ENCODE measurements at regions not wholly inside any gene's neighbourhood (a gene's known extent, or its start where the extent isn't known, plus 50 kb on each side); places are given as distances from the start of the nearest gene placed in this dataset.

GRCh38 chr1:87595384-87595781 lies 266.7 kb downstream of the LMO4 start:
- H3K9ac ChIP-seq (ENCODE audit: low read depth in 1 of 3, low read length in 3 of 3), result no peak overlapping the region

DNA sequence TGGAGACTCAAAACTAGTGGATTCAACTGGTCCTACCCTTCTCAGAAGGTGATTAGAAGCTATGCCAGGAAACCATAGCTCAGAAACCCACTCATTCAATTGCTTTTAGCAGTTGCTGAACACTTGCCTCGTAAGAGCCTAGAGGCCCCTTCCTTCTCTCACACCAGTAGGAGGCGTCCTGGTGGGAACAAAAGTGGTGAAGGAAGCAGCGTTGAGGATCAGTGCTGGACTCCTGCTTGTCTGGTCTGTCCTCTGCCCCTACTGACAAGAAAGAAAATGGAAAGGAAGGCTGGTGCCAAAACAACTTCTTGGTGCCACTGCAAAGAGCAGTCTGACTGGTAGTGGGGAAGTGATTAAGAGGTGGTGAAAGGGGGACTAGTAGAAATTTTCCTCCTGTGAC lies 269.7 kb downstream of the LMO4 start:
- no peaks in the 10 kb centered on the region for H3K27me3 ChIP-seq (ENCODE audit: control insufficient read depth in 3 of 3, insufficient read depth in 3 of 3, low read length in 3 of 3)

More at GRCh38 chr1:87595384-87595781, 266.7 kb downstream of the LMO4 start:
- Histone ChIP-seq H3K27me3 (ENCODE audit: control insufficient read depth in 3 of 3, insufficient read depth in 3 of 3, low read length in 3 of 3) (no peaks in the 10 kb centered on the region), H3K9me3 (ENCODE audit: control insufficient read depth in 3 of 3, low read length in 3 of 3) (no peaks in the 10 kb centered on the region), H3K36me3 (ENCODE audit: control insufficient read depth in 3 of 3, insufficient read depth in 3 of 3, low read length in 3 of 3) (no peaks in the 10 kb centered on the region), H3K4me1 (ENCODE audit: control insufficient read depth in 3 of 3, insufficient read depth in 3 of 3, low read length in 3 of 3) (no peaks in the 10 kb centered on the region), H3K4me3 (ENCODE audit: low read length in 3 of 3) (no peak overlapping the region), H3K27ac (ENCODE audit: low read depth, low read length) (no peak overlapping the region)

DNA sequence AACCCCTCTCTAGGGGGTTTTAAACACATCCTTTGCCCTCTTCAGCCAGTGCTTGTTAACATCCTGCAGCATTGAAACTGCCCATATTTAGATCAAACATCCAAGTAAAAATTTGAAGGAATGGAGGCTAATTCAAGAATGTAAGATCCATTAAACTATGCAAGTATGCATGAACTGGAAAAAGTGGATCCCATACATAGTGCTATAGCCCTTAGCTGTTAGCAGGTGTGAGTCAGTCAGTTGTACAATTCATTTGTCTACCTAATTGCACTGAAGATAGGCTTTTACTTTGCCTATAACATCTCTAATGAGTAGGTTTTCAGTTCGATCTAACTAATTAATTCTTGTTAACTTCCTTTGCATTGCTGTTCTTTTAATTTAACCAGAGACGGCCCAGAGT lies 270.9 kb downstream of the LMO4 start:
- H3K9ac ChIP-seq (ENCODE audit: low read depth in 1 of 3, low read length in 3 of 3), result no peak overlapping the region
- no peak overlapping the region for H3K4me3 ChIP-seq (ENCODE audit: low read length in 3 of 3)
- H3K4me1 ChIP-seq (ENCODE audit: control insufficient read depth in 3 of 3, insufficient read depth in 3 of 3, low read length in 3 of 3), result no peaks in the 10 kb centered on the region
- no peaks in the 10 kb centered on the region for H3K27me3 ChIP-seq (ENCODE audit: control insufficient read depth in 3 of 3, insufficient read depth in 3 of 3, low read length in 3 of 3)
- no peaks in the 10 kb centered on the region for H3K36me3 ChIP-seq (ENCODE audit: control insufficient read depth in 3 of 3, insufficient read depth in 3 of 3, low read length in 3 of 3)
- no peaks in the 10 kb centered on the region for H3K9me3 ChIP-seq (ENCODE audit: control insufficient read depth in 3 of 3, low read length in 3 of 3)
- no peak overlapping the region for H3K27ac ChIP-seq (ENCODE audit: low read depth, low read length)

More for the DNA sequence above, 269.7 kb downstream of the LMO4 start:
- Histone ChIP-seq H3K9me3 (ENCODE audit: control insufficient read depth in 3 of 3, low read length in 3 of 3) (no peaks in the 10 kb centered on the region), H3K4me3 (ENCODE audit: low read length in 3 of 3) (no peak overlapping the region), H3K27ac (ENCODE audit: low read depth, low read length) (no peak overlapping the region), H3K9ac (ENCODE audit: low read depth in 1 of 3, low read length in 3 of 3) (no peak overlapping the region), H3K36me3 (ENCODE audit: control insufficient read depth in 3 of 3, insufficient read depth in 3 of 3, low read length in 3 of 3) (no peaks in the 10 kb centered on the region), H3K4me1 (ENCODE audit: control insufficient read depth in 3 of 3, insufficient read depth in 3 of 3, low read length in 3 of 3) (no peaks in the 10 kb centered on the region)

GRCh38 chr1:87600055-87600850 lies 271.6 kb downstream of the LMO4 start:
- H3K27me3 ChIP-seq (ENCODE audit: control insufficient read depth in 3 of 3, insufficient read depth in 3 of 3, low read length in 3 of 3), result no peaks in the 10 kb centered on the region
- H3K4me1 ChIP-seq (ENCODE audit: control insufficient read depth in 3 of 3, insufficient read depth in 3 of 3, low read length in 3 of 3), result no peaks in the 10 kb centered on the region
- no peaks in the 10 kb centered on the region for H3K36me3 ChIP-seq (ENCODE audit: control insufficient read depth in 3 of 3, insufficient read depth in 3 of 3, low read length in 3 of 3)
- no peaks in the 10 kb centered on the region for H3K9me3 ChIP-seq (ENCODE audit: control insufficient read depth in 3 of 3, low read length in 3 of 3)
- H3K27ac ChIP-seq (ENCODE audit: low read depth, low read length), result no peak overlapping the region
- H3K4me3 ChIP-seq (ENCODE audit: low read length in 3 of 3), result no peak overlapping the region
- H3K9ac ChIP-seq (ENCODE audit: low read depth in 1 of 3, low read length in 3 of 3), result no peak overlapping the region

DNA sequence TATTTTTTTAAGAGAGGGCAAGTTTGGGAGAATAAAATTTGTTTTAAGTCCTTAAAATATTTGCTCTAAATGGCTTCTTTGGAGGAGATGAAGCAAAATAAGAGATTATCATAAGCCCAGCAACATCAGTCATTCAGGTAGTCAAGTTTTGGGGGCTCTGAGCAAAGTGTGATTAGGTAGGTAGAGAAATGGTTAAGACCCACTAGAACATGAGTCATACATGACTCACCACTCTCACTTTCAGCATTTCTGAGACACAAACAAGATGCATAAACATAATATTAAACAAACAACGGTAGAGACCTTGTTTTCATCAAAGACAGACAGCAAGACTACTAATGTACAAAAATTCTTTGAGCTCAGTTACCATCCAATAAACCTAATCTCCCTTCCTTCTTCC lies 272.2 kb downstream of the LMO4 start:
- Histone ChIP-seq H3K9me3 (ENCODE audit: control insufficient read depth in 3 of 3, low read length in 3 of 3) (peaks cover 0 to 3% (median 0%) of the 10 kb centered on the region in 3 donors), H3K9ac (ENCODE audit: low read depth in 1 of 3, low read length in 3 of 3) (no peak overlapping the region), H3K27me3 (ENCODE audit: control insufficient read depth in 3 of 3, insufficient read depth in 3 of 3, low read length in 3 of 3) (no peaks in the 10 kb centered on the region), H3K36me3 (ENCODE audit: control insufficient read depth in 3 of 3, insufficient read depth in 3 of 3, low read length in 3 of 3) (no peaks in the 10 kb centered on the region), H3K4me3 (ENCODE audit: low read length in 3 of 3) (no peak overlapping the region), H3K4me1 (ENCODE audit: control insufficient read depth in 3 of 3, insufficient read depth in 3 of 3, low read length in 3 of 3) (no peaks in the 10 kb centered on the region), H3K27ac (ENCODE audit: low read depth, low read length) (no peak overlapping the region)

DNA sequence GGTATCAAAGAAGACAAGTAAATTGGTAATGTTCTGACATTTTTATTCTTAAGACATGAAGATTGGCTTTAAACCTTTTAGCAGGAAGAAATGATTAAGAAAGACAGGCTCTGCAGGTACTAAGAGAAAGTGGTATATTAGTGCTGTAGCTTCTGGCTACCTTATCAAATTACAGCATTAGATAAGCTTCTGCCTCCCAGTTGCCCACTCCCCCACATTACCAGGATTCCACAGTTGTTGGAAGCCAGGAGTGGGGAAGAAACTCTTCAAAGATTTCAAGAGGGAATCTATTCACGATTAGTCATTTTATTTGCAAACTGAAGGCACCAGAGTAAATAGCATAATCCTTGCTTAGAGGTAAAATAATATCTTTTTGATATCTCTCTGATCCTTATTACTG lies 274.9 kb downstream of the LMO4 start:
- Histone ChIP-seq H3K9ac (ENCODE audit: low read depth in 1 of 3, low read length in 3 of 3) (no peak overlapping the region), H3K36me3 (ENCODE audit: control insufficient read depth in 3 of 3, insufficient read depth in 3 of 3, low read length in 3 of 3) (no peaks in the 10 kb centered on the region), H3K27ac (ENCODE audit: low read depth, low read length) (no peak overlapping the region), H3K4me1 (ENCODE audit: control insufficient read depth in 3 of 3, insufficient read depth in 3 of 3, low read length in 3 of 3) (no peaks in the 10 kb centered on the region), H3K27me3 (ENCODE audit: control insufficient read depth in 3 of 3, insufficient read depth in 3 of 3, low read length in 3 of 3) (no peaks in the 10 kb centered on the region), H3K9me3 (ENCODE audit: control insufficient read depth in 3 of 3, low read length in 3 of 3) (peaks cover 0 to 3% (median 0%) of the 10 kb centered on the region in 3 donors), H3K4me3 (ENCODE audit: low read length in 3 of 3) (no peak overlapping the region)

GRCh38 chr1:87612956-87613355 lies 284.3 kb downstream of the LMO4 start:
- Histone ChIP-seq H3K4me1 (ENCODE audit: control insufficient read depth in 3 of 3, insufficient read depth in 3 of 3, low read length in 3 of 3) (no peaks in the 10 kb centered on the region), H3K27ac (ENCODE audit: low read depth, low read length) (no peak overlapping the region), H3K9me3 (ENCODE audit: control insufficient read depth in 3 of 3, low read length in 3 of 3) (no peaks in the 10 kb centered on the region), H3K4me3 (ENCODE audit: low read length in 3 of 3) (no peak overlapping the region), H3K36me3 (ENCODE audit: control insufficient read depth in 3 of 3, insufficient read depth in 3 of 3, low read length in 3 of 3) (no peaks in the 10 kb centered on the region), H3K9ac (ENCODE audit: low read depth in 1 of 3, low read length in 3 of 3) (no peak overlapping the region), H3K27me3 (ENCODE audit: control insufficient read depth in 3 of 3, insufficient read depth in 3 of 3, low read length in 3 of 3) (no peaks in the 10 kb centered on the region)

DNA sequence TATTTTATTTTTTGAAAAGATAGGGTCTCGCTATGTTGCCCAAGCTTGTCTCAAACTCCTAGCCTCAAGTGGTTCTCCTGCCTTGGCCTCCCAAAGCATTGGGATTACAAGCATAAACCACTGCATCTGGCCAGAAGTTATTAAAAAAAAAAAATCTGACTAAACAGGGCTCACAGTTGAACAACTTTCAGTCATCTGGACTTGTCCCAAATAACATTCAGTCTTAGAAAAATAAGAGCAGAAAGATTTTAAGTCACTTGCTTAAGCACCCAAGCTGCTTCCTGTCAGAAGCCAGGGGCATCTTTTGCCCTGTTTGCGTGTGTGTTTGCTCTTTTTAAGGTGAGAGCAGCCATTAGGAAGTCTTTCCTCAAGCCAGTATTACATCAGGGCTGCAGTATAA lies 286.8 kb downstream of the LMO4 start:
- Histone ChIP-seq H3K27ac (ENCODE audit: low read depth, low read length) (no peak overlapping the region), H3K36me3 (ENCODE audit: control insufficient read depth in 3 of 3, insufficient read depth in 3 of 3, low read length in 3 of 3) (no peaks in the 10 kb centered on the region), H3K27me3 (ENCODE audit: control insufficient read depth in 3 of 3, insufficient read depth in 3 of 3, low read length in 3 of 3) (no peaks in the 10 kb centered on the region), H3K9ac (ENCODE audit: low read depth in 1 of 3, low read length in 3 of 3) (no peak overlapping the region), H3K4me3 (ENCODE audit: low read length in 3 of 3) (no peak overlapping the region), H3K9me3 (ENCODE audit: control insufficient read depth in 3 of 3, low read length in 3 of 3) (peaks cover 0 to 4% (median 0%) of the 10 kb centered on the region in 3 donors), H3K4me1 (ENCODE audit: control insufficient read depth in 3 of 3, insufficient read depth in 3 of 3, low read length in 3 of 3) (no peaks in the 10 kb centered on the region)

GRCh38 chr1:87615901-87616300 lies 287.2 kb downstream of the LMO4 start:
- Histone ChIP-seq H3K36me3 (ENCODE audit: control insufficient read depth in 3 of 3, insufficient read depth in 3 of 3, low read length in 3 of 3) (no peaks in the 10 kb centered on the region), H3K4me3 (ENCODE audit: low read length in 3 of 3) (no peak overlapping the region), H3K9ac (ENCODE audit: low read depth in 1 of 3, low read length in 3 of 3) (no peak overlapping the region), H3K27ac (ENCODE audit: low read depth, low read length) (no peak overlapping the region), H3K4me1 (ENCODE audit: control insufficient read depth in 3 of 3, insufficient read depth in 3 of 3, low read length in 3 of 3) (no peaks in the 10 kb centered on the region), H3K27me3 (ENCODE audit: control insufficient read depth in 3 of 3, insufficient read depth in 3 of 3, low read length in 3 of 3) (no peaks in the 10 kb centered on the region), H3K9me3 (ENCODE audit: control insufficient read depth in 3 of 3, low read length in 3 of 3) (peaks cover 0 to 4% (median 0%) of the 10 kb centered on the region in 3 donors)

DNA sequence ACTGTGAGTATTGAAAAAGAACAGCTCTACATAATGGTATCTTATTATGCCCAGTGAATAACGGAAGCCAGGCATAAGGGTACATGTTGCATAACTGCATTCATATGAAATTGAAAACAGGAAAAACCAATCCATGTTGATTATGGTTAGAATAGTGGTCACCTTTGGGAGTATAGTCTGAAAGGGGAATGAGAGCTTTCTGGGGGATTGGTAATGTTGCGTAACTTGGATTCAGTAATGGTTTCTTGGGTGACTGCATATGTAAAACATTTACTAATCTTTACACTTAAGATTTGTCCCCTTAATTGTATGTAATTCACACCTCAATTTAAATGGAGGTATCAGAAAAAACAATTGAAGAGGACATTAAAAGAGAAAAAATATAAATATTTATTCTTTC lies 292.1 kb downstream of the LMO4 start:
- Histone ChIP-seq H3K4me1 (ENCODE audit: control insufficient read depth in 3 of 3, insufficient read depth in 3 of 3, low read length in 3 of 3) (no peaks in the 10 kb centered on the region), H3K36me3 (ENCODE audit: control insufficient read depth in 3 of 3, insufficient read depth in 3 of 3, low read length in 3 of 3) (no peaks in the 10 kb centered on the region), H3K27me3 (ENCODE audit: control insufficient read depth in 3 of 3, insufficient read depth in 3 of 3, low read length in 3 of 3) (no peaks in the 10 kb centered on the region), H3K27ac (ENCODE audit: low read depth, low read length) (no peak overlapping the region), H3K9me3 (ENCODE audit: control insufficient read depth in 3 of 3, low read length in 3 of 3) (peaks cover 0 to 4% (median 0%) of the 10 kb centered on the region in 3 donors), H3K4me3 (ENCODE audit: low read length in 3 of 3) (no peak overlapping the region), H3K9ac (ENCODE audit: low read depth in 1 of 3, low read length in 3 of 3) (no peak overlapping the region)

Data from skeletal muscle tissue (tissue), 3 donors.